ENCODE measurements at regions not wholly inside any gene's neighbourhood (a gene's known extent, or its start where the extent isn't known, plus 50 kb on each side); places are given as distances from the start of the nearest gene placed in this dataset.

DNA sequence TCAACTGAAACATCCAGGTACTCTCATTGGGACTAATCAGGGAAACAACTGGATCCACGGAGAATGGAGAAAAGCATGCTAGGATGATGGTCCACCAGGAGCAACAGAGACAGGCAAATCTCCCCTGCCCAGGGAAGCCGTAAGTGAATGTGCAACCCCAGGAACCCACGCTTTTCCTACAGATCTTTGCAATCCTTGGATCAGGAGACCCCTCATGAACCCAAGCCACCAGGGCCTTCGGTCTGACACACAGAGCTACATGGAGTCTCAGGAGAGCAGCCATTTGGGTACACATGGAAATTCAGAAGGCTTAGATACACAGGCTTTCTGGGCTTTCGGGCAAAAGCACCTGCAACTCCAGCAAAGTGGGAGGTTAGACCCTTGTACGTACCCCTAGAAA, 122.1 kb upstream of the PTCHD4 start:
- DNase-seq (ENCODE audit: low spot score) = no peak

DNA sequence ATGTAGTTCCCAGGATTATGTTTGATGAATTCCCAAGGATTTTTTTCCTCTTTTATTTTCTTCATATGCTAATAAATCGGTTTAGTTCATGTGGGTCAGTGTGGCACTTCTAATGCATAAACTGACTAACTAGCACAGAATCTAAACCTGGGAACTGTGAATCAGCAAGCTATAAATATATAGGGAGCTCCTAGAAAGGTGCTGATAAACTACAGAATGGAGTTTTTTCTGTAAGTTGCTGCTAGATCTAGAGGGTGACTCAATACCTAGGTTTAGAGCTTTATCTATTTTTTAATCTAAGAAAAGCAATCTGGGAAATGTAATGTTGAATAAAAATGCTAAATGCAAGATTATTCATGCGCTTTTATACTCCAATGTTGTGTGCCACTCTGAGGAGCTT, 118.8 kb upstream of the PTCHD4 start:
- DNase-seq (ENCODE audit: low spot score) = no peak

DNA sequence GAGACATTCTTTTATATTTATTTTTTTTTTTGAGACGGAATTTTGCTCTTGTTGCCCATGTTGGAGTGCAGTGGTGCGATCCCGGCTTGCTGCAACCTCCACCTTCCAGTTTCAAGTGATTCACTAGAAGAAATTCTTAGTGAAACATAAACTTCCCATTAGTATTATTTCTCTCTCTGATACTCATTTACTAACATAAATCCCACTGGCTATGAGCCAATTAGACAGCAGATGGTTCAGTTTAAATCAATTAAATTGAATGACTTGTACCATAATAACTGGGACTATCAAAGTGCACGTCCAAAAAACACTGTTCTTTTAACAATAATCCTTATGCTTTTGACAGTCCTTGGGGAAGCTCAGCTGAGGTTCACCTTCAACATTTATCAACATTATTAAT, 111.2 kb upstream of the PTCHD4 start:
- DNase-seq (ENCODE audit: low spot score) = no peak

DNA sequence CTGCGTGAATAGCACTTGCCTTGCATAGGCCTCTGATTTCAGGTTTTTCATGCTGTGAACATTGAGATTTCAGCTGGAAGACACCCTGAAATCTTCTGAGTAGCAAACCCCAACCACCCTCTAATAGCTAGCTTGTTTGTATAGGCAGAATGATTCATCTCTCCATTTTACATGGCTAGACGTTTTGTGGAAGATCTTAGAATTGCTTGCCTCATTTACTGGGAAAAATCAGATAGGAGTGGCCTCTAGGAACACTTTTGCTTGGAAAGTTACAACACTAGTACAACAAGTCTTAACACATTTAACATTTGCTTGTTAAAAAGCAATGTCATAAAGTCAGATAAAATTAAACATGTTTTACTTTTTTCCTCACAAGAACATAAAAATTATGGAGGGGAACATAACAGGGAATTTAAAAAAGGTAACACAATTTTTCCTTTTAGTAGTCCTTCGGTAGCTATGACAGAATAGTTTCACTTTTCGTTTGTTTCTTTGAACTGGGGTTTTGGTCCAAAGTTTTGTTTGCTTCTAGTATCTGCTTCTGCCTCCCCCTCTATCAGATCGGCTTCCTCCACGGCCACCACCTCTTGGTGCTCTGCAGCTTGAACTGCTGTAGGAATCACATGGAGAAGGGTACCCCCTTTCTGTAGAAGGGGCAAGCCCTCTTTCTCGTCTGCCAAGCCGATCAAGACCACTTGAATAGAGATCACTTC, 102.2 kb upstream of the PTCHD4 start:
- no peak for DNase-seq (ENCODE audit: low spot score)

DNA sequence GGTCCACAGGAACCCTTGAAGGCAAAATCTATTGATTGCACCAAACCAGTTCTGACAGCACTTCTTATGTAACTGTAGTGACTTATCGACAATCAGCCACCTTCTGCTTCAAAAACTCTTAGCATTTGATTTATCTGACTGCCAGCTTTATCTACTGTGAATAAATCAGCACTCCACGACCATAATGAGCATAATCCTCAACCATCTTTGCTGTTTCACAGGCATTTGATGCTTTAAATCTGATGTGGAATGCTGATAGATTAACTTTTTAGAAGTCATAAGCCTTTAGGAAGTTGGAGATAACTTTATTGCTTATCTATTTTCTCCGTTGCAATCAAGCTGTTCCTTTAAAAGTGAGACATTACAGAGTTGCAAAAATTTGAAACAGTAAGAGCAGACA, 101.5 kb upstream of the PTCHD4 start:
- DNase-seq (ENCODE audit: low spot score) = no peak

DNA sequence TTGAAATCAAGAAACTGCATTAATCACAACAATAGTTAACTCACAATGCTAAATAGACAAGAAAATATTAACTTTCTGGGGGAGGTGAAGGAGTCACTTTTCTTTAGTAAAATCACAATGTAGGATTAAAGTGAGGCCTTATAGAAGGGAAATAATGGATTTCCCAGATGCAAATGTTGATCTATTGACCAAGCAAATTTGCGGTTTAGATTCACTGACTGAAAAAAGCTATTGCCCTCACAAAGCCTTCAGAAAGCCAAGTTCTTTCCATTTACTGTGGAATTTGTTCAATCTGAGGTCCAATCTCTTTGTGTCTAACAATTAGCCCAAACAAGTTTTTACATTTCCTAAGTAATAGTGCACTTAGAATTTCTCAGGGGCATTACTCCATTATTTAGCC, 95.1 kb upstream of the PTCHD4 start:
- no peak for DNase-seq (ENCODE audit: low spot score)

DNA sequence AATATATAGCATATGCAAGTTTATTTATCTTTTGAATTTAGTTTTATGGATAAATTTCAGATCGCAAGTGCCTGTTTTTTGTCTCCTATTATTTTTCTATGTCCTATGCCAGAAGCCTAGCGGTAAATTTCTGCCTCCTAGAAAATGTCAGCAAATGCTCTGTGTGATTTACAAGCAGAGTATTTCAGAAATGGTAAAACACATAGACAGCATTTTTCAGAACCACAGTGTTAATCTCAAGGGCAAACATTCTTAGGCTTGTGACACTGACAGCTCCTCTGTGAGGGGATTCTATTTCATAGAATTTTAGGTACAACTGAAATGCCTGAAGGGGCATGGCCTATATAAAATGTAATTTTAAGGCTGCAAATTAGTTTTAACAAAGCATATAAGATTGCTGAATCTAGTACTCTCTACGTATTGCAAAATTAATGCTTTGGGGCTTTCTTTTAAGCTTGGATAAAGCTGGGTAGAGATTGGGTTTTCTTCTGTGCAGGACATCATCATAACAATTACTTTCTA, 89.9 kb upstream of the PTCHD4 start:
- no peak for DNase-seq (ENCODE audit: low spot score)

DNA sequence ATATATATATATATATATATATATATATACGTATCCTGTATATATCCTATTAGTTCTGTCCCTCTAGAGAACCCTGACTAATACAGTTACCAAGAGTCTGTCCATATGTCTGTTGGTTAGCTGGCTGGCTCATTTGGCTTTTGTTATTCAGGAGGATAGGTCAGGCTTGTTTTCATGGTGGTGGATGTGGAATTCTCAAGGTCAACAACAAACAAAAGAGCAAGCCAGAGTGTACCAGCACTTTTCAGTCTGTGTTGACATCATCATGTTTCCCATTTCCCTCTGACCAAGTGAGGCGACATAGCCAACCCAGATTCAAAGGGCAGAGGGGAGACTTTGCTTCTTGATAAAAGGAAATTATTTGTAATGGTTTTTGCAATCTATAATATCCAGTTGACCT, 88.5 kb upstream of the PTCHD4 start:
- no peak for DNase-seq (ENCODE audit: low spot score)

DNA sequence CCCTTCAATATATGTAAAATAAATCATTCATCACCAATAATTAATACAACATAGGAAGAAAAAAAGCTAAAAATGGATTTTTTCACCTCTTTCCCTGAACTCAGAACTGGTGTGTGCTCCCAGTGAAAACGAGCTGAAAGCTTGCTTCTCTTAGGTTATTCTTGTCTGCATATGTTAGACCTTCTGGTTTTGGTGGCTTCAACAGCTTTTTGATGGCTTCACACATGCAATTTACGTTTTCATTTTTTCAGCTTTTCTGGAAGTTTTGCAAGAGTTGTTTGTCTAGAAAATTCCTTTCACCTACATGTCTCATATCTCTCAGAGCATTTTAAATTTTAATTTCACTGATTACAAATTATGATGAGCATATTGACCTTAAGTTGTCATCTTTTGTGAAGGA, 86.9 kb upstream of the PTCHD4 start:
- DNase-seq (ENCODE audit: low spot score) = no peak

DNA sequence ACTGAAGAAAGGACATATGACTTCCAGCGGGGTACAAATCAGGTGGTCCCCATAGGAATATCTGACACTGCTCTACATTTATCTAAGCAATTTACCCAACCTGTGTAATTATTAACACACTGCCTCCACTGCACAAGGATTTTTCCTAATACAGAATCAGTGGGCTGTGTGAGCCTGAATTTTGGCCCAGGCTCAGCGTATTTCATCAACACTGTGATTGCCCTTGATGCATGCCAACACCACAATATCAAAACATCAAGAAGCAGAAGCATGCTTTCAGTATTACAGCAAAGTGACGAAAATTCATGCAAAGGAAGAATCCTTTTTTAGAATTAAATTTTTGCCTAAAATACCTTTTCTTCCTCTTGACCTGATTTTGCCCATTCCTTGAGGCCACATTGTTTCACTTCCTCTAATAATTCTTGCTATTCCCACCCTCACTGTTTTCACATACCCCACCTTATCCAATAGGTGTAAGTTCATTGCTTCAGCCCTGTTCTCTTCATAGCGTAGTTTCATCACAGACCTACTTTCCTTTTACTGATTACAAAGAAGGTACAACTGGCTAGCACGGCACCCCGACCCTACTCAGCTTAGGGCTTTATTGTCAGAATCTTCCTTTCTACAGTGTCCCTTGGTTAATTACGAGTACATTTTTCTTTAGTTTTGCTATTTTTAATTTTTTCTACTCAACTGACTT, 83.7 kb upstream of the PTCHD4 start:
- no peak for DNase-seq (ENCODE audit: low spot score)

DNA sequence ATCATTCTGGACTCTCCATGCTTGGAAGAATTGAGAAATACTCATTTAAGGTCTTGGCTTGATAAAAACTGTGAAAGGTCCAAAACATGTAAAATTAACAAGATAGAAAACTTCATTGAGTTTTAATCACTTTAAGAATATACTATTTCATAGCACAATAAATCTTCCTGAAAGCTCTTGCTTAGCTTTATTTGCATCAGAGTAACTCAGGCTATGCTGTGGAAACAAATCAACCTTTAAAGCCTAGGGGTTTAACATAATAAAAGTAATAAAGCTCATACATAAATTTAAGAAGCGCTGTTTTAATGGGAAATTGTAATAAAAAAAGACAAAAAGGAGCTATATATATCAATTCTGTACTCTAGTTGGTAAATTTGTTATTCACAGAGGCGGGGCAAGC, 77.2 kb upstream of the PTCHD4 start:
- no peak for DNase-seq (ENCODE audit: low spot score)

DNA sequence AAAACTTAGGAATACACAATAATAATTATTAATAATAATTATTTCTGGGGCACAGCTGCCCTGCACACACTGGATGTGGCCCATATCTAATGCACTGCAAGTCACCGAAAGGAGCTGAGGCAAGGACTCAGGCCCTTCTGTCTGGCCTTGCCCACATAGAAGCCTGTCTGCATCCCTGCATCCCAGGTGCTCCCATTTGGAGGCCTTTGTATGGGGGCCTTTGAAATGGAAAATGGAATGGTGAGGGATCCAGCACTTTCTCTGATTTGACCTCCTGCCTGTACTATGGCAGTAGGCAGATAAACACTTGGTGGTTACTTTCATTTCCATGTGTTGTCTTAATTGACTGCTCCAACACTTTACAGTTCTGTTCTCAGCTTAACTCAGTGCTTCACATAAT, 75.7 kb upstream of the PTCHD4 start:
- no peak for DNase-seq (ENCODE audit: low spot score)

DNA sequence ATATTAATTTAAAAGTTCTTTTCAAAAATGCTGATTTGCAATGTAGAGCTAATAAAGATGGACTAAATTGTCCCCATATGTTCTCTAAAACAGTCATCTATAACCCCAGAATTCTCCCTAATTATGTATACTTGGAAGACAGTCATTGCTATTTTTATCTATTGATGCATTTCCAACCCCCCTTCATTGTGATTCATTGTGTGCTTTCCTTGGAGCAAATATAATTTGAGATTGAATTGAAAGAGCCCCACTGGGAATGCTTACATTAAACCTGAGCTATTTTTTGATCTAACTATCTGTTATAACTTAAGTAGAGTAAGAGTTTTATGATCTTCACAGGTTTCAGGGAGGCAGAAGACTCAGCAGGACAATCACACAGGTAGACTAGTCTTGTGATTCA, 73.7 kb upstream of the PTCHD4 start:
- no peak for DNase-seq (ENCODE audit: low spot score)

DNA sequence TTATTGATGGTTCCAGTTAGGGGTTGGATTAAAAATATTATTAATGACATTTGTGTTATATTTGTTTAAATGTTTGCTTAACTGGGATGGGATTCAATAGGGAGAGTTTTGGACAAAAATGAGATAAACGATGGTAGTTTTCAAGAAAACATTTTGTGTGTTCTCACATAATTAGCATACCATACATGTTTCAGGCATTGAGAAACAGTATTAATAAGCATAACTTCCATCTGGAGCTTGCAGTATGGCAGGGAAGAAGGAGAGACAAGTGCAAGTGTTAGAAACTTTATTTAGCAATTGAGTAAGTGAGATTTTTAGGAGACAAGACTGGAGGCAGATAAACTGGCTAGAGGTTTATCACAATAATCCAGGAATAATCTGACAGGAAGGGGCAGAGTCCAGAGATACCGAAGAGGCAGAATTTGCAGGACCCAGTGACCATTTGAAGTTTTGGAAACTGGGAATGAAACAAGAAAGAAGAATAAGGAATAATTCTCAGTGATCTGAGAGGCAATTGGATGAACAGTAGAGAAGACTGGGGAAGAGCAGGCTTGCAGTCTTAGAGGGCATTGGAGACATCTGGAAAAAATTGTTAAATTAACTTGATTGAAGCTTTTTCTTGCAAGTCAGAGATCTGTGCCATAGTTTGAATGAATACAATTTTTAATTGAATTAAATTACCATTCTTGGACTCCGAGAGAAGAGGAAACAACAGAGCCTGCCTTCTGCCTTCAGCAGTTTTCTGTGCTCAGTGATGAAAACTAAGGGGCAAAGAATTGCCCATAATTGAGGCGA, 73.0 kb upstream of the PTCHD4 start:
- no peak for DNase-seq (ENCODE audit: low spot score)

DNA sequence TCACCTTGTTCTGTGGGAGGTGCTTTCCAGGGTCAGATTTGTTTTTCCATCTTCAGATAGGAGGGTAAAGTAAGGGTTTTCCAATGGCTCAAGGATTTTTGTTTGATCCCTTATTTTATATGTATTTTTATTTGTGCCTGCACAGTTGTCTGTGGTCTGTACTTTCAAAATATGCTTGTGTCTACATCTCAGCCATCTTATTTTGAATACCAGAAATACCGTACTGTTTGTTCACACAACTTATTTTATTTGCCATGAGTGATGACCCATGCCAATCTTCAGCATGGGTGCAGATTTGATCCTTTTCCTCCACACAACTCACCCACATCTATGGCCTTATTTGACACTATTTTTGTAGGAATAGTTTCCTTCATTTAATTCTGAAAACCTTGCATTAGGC, 72.2 kb upstream of the PTCHD4 start:
- DNase-seq (ENCODE audit: low spot score) = no peak

DNA sequence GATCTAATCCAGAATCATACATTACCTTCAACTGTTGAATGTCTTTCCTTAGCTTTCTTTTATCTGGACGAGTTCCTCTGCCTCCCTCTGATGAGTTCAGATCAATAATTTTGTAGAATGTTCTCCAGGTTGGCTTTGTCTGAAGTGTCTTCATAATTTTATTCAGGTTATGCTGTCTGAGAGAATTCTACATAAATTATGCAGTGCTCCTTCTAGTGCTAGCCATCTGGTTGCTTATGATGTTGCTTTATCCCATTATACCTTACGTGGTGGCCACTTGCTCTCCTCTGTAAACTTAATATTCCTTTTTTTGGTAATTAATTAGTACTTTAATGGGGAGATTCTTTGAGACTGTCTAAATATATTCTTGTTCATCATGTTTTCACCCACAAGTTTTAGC, 67.7 kb upstream of the PTCHD4 start:
- no peak for DNase-seq (ENCODE audit: low spot score)

DNA sequence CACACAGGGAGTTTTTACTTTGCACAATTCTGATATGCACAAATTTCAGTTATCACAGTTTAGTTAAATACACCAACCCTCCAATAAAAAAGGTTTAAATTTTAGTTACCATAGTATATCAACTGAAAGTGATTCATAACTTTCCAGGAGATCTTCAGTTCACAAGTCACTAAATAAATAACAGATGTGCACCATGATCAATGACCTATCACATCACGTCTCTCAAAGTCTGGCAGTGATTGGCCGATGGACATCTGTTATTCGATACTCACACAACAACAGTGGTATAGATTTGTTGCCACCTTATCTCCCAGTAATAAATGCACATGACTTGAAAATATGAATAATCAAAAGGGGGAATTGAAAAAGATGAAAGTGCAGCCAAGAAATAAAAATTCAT, 66.8 kb upstream of the PTCHD4 start:
- no peak for DNase-seq (ENCODE audit: low spot score)

DNA sequence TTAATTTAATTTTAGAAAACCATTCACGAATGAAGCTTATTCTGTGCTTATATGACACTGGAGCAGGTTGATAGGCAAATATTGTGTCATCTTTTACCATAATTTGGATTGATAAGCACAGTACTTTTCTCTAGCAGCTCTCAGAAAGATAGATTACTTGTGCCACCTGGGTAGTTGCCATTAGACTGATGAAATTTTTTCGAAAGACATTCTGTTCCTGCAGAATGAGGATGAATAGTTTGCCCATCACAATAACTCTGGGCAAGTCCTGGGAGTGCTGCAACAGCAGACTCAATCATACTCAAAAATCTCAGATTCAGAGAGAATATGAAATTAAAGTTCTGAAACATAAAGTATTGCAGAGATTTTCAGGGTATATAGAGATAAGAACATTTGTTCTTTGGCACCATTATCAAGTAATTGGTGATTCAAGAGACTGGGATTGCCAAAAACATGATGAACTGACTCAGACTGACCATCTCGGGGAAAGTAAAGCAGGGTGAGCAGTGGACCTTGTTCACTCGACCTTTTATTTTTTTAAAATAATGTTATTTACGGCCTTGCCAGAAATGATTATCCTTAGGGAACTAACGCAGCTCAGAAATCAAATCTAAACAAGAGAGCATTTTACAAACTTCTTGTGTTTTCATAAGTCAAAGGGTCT, 65.8 kb upstream of the PTCHD4 start:
- DNase-seq (ENCODE audit: low spot score) = no peak

DNA sequence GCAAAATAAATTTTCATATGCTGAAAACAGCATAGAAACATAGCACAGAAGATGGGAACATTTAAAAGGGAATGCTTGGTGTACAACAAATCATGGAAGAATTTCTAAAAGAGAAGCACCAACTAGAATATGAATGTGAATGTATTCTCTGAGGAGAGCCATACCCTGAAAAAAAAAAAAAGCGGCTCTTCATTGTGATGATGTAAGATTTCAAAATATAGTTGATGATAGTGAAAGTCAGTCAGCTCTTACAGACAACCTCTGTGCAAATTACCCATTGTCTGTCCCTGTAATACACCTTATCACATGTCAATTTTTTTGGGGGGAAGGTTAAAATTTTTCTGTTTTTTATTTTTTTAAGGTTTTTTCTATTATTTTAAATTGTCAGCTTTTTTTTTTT, 58.6 kb upstream of the PTCHD4 start:
- DNase-seq (ENCODE audit: low spot score) = no peak
